Bronchial epithelial cell (primary cell): ENCODE measurements at regions not wholly inside any gene's neighbourhood (a gene's known extent, or its start where the extent isn't known, plus 50 kb on each side); places are given as distances from the start of the nearest gene placed in this dataset.

ENCODE experiments used
- DNase-seq: peaks from one replicate; pipeline ENCODE4 v3.0.0-alpha.2; 2010; ENCODE audit warnings: low read depth
- FAIRE-seq: peaks from 2 replicates; lab custom pipeline; 2011; peaks lifted over from hg19 to GRCh38; lab: Jason Lieb, UNC
- H3K27me3 ChIP-seq: 2 replicates; pipeline ENCODE4 v1.5.1; 2011; ENCODE audit warnings: low read length; ENCODE audit not compliant: control insufficient read depth, insufficient read depth
- H3K36me3 ChIP-seq: 2 replicates; pipeline ENCODE4 v1.5.1; 2011; ENCODE audit warnings: low read length; ENCODE audit not compliant: control insufficient read depth, insufficient read depth
- H3K4me3 ChIP-seq: 2 replicates; pipeline ENCODE4 v1.5.1; 2011; ENCODE audit warnings: mild to moderate bottlenecking, low read depth, low read length, control low read depth
- CTCF ChIP-seq: IDR thresholded peaks from 2 replicates; pipeline ENCODE4 v1.5.1; 2011; ENCODE audit warnings: mild to moderate bottlenecking, moderate library complexity, low read length, control low read depth, inconsistent platforms; ENCODE audit not compliant: insufficient read depth, severe bottlenecking

DNA sequence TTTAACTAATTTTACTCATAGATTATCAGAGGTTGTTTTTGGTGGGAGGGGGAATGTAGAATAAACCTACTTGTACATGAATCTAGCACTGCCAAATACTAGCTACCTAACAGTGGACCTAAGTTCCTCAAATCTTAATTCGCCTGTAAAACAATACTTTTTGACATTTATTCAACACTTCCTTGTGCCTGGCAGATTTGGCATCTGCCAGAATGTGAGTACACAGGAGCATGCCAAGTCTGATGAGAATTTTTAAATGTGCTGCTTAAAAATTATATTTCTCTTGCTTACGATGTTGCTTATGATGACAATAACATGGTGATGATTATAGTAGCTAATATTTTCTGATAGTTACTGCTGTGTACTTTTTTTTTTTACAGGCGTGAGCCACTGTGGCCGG lies 240.2 kb upstream of the STARD13 start:
- H3K36me3 ChIP-seq = no peaks in the 10 kb centered on the region
- DNase-seq (no peak), FAIRE-seq (no peak)
- no peaks in the 10 kb centered on the region for H3K27me3 ChIP-seq
- no peak for TF ChIP-seq CTCF
- H3K4me3 ChIP-seq = no peak overlapping the region

DNA sequence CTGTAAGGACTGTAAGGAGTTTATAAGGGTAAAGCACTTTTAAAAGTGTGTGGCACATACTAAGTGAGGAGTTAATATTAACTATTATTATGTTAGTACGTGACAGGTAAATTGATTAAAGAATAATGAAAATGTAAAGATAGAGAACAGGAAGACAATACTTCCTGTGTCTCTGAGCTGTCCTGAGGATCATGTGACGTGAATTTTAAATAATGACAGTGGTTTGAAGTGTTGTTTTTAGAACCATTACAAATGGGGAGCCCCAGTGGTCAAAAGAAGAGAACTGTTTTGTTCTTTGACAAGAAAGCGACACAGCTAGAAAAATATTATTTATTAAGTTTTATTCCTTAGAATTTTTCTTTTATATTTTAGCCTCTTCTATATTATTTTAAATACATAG lies 241.2 kb upstream of the STARD13 start:
- no peak for FAIRE-seq
- H3K27me3 ChIP-seq = no peaks in the 10 kb centered on the region
- no peak for TF ChIP-seq CTCF
- H3K36me3 ChIP-seq = no peaks in the 10 kb centered on the region
- no peak overlapping the region for H3K4me3 ChIP-seq
- no peak for DNase-seq

DNA sequence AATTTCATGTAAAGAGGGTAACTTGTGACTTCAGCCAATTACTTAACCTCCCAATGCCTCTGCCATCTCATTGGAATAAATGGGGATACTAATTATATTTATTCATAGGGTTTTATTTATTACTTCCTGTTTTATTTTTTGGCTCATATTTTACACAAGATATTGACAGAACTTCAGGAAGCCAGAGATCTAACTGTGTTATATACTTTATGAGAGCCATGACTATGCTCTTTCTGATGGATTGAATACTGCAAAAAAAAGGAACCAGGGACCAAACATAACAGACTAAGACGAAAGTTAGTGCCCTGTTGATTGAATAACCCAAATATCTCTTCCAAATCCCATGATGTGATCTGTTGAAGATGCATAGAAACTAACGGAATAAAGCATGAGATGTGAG lies 243.3 kb upstream of the STARD13 start:
- no peak for TF ChIP-seq CTCF
- no peaks in the 10 kb centered on the region for H3K36me3 ChIP-seq
- DNase-seq = no peak
- H3K27me3 ChIP-seq = no peaks in the 10 kb centered on the region
- no peak overlapping the region for H3K4me3 ChIP-seq
- no peak for FAIRE-seq

- TF ChIP-seq CTCF = no peak
- Histone ChIP-seq H3K27me3 (no peaks in the 10 kb centered on the region), H3K4me3 (no peak overlapping the region), H3K36me3 (no peaks in the 10 kb centered on the region)
- DNase-seq (no peak), FAIRE-seq (no peak)
Measured at GRCh38 chr13:33531484-33531883, 245.9 kb upstream of the STARD13 start.

- no peak for FAIRE-seq
- H3K27me3 ChIP-seq = no peaks in the 10 kb centered on the region
- H3K36me3 ChIP-seq = no peaks in the 10 kb centered on the region
- TF ChIP-seq CTCF = no peak
- no peak overlapping the region for H3K4me3 ChIP-seq
- no peak for DNase-seq
Measured at GRCh38 chr13:33535061-33535460, 249.5 kb upstream of the STARD13 start.

DNA sequence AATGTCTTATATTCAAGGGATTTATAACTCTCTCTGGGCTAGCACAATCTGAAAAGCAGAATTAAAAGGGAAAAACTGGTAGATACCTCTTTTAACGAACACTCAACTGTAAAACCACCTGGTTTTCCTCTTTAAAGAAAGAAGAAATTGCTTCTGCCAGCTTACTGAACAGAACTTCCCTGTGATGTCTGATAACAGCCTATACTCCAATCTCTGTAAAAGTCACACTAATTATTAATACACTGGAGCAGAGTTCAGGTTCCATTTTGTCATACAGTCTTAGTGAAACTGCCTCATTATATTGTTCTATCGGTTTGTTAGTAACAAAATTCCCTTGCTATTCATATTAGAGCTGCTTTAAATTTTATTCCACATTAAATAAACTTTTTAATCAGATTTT lies 251.0 kb upstream of the STARD13 start:
- no peak for DNase-seq
- H3K27me3 ChIP-seq = no peaks in the 10 kb centered on the region
- H3K36me3 ChIP-seq = no peaks in the 10 kb centered on the region
- FAIRE-seq = no peak
- no peak for TF ChIP-seq CTCF
- no peak overlapping the region for H3K4me3 ChIP-seq
